HEK293 (cell line): ENCODE measurements at regions not wholly inside any gene's neighbourhood (a gene's known extent, or its start where the extent isn't known, plus 50 kb on each side); places are given as distances from the start of the nearest gene placed in this dataset.

Source experiments
- YY1 ChIP-seq: fragments of 450-650 bp; formaldehyde crosslinking; IDR thresholded peaks from 2 replicates; pipeline ENCODE4 v1.5.1; 2018; ENCODE audit warnings: missing biosample characterization, missing genetic modification characterization
- ZBTB8A ChIP-seq: fragments of 450-650 bp; formaldehyde crosslinking; IDR thresholded peaks from 2 replicates; pipeline ENCODE4 v1.5.1; 2016; ENCODE audit warnings: missing biosample characterization, missing genetic modification characterization
- ZNF211 ChIP-seq: fragments of 450-650 bp; formaldehyde crosslinking; IDR thresholded peaks from 2 replicates; pipeline ENCODE4 v1.5.1; 2016; ENCODE audit warnings: low read depth, missing biosample characterization, missing genetic modification characterization
- ZNF274 ChIP-seq, 2 experiments: fragments of 200-500 bp in 1 of 2; fragments of 450-650 bp in 1 of 2; sonication (Bioruptor generic) in 1 of 2; formaldehyde crosslinking in 1 of 2; IDR thresholded peaks; 2 replicates each; pipeline versions ENCODE4 v1.5.1 to v1.6.1; 2014 to 2016; ENCODE audit warnings: borderline replicate concordance in 1 of 2, inconsistent platforms in 1 of 2, low read length in 1 of 2, missing biosample characterization in 1 of 2, missing genetic modification characterization in 1 of 2
- TF ChIP-seq, protein P1 (sequence below): fragments of 450-650 bp; formaldehyde crosslinking; IDR thresholded peaks from 2 replicates; pipeline ENCODE4 v1.5.1; 2016; ENCODE audit warnings: missing biosample characterization, missing genetic modification characterization
- TF ChIP-seq, protein P2 (sequence below): sonication (generic); formaldehyde crosslinking; IDR thresholded peaks from 2 replicates; pipeline ENCODE4 v1.8.1; 2022; ENCODE audit warnings: mild to moderate bottlenecking, moderate library complexity, missing genetic modification reagents
- TF ChIP-seq, protein P3 (sequence below): fragments of 450-650 bp; formaldehyde crosslinking; IDR thresholded peaks from 2 replicates; pipeline ENCODE4 v1.5.1; 2016; ENCODE audit warnings: missing biosample characterization, missing genetic modification characterization
- TF ChIP-seq, protein P4 (sequence below): fragments of 450-650 bp; formaldehyde crosslinking; IDR thresholded peaks from 2 replicates; pipeline ENCODE4 v1.5.0; 2017; ENCODE audit warnings: missing biosample characterization, missing genetic modification characterization, borderline replicate concordance
- TF ChIP-seq, protein P5 (sequence below): fragments of 450-650 bp; formaldehyde crosslinking; IDR thresholded peaks from 2 replicates; pipeline ENCODE4 v1.5.1; 2016; ENCODE audit warnings: missing biosample characterization, missing genetic modification characterization
- TF ChIP-seq, protein P6 (sequence below): fragments of 450-650 bp; formaldehyde crosslinking; IDR thresholded peaks from 2 replicates; pipeline ENCODE4 v1.5.1; 2016; ENCODE audit warnings: missing biosample characterization, missing genetic modification characterization
- TF ChIP-seq, protein P7 (sequence below): IDR thresholded peaks from 2 replicates; pipeline ENCODE4 v1.6.1; 2011; ENCODE audit warnings: mild to moderate bottlenecking, low read depth, low read length, borderline replicate concordance

DNA sequence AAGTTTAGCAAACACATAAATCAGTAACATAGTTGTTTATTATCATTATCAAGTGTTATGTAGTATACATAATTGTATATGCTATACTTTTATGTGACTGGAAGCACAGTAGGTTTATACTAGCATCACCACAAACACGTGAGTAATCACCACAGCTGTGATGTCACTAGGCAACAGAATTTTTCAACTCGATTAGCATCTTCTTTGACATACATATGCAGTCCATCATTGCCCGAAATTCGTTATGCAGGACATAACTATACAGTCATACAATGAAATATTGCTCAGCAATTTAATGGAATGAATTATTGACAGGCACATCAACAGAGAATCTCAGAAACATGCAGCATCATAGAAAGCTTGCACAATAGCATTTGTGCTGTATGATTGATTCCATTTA is 77.7 kb downstream of the LSM5 start:
- TF ChIP-seq YY1 (tag by site-specific recombination): no peak
- TF ChIP-seq, protein P1, sequence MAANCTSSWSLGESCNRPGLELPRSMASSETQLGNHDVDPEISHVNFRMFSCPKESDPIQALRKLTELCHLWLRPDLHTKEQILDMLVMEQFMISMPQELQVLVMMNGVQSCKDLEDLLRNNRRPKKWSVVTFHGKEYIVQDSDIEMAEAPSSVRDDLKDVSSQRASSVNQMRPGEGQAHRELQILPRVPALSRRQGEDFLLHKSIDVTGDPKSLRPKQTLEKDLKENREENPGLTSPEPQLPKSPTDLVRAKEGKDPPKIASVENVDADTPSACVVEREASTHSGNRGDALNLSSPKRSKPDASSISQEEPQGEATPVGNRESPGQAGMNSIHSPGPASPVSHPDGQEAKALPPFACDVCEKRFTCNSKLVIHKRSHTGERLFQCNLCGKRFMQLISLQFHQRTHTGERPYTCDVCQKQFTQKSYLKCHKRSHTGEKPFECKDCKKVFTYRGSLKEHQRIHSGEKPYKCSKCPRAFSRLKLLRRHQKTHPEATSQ (tag by site-specific recombination): no peak
- TF ChIP-seq, protein P2, sequence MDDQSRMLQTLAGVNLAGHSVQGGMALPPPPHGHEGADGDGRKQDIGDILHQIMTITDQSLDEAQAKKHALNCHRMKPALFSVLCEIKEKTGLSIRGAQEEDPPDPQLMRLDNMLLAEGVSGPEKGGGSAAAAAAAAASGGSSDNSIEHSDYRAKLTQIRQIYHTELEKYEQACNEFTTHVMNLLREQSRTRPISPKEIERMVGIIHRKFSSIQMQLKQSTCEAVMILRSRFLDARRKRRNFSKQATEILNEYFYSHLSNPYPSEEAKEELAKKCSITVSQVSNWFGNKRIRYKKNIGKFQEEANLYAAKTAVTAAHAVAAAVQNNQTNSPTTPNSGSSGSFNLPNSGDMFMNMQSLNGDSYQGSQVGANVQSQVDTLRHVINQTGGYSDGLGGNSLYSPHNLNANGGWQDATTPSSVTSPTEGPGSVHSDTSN: no peak
- TF ChIP-seq, protein P3, sequence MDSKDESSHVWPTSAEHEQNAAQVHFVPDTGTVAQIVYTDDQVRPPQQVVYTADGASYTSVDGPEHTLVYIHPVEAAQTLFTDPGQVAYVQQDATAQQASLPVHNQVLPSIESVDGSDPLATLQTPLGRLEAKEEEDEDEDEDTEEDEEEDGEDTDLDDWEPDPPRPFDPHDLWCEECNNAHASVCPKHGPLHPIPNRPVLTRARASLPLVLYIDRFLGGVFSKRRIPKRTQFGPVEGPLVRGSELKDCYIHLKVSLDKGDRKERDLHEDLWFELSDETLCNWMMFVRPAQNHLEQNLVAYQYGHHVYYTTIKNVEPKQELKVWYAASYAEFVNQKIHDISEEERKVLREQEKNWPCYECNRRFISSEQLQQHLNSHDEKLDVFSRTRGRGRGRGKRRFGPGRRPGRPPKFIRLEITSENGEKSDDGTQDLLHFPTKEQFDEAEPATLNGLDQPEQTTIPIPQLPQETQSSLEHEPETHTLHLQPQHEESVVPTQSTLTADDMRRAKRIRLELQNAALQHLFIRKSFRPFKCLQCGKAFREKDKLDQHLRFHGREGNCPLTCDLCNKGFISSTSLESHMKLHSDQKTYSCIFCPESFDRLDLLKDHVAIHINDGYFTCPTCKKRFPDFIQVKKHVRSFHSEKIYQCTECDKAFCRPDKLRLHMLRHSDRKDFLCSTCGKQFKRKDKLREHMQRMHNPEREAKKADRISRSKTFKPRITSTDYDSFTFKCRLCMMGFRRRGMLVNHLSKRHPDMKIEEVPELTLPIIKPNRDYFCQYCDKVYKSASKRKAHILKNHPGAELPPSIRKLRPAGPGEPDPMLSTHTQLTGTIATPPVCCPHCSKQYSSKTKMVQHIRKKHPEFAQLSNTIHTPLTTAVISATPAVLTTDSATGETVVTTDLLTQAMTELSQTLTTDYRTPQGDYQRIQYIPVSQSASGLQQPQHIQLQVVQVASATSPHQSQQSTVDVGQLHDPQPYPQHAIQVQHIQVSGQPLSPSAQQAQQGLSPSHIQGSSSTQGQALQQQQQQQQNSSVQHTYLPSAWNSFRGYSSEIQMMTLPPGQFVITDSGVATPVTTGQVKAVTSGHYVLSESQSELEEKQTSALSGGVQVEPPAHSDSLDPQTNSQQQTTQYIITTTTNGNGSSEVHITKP (tag by site-specific recombination): no peak
- TF ChIP-seq, protein P4, sequence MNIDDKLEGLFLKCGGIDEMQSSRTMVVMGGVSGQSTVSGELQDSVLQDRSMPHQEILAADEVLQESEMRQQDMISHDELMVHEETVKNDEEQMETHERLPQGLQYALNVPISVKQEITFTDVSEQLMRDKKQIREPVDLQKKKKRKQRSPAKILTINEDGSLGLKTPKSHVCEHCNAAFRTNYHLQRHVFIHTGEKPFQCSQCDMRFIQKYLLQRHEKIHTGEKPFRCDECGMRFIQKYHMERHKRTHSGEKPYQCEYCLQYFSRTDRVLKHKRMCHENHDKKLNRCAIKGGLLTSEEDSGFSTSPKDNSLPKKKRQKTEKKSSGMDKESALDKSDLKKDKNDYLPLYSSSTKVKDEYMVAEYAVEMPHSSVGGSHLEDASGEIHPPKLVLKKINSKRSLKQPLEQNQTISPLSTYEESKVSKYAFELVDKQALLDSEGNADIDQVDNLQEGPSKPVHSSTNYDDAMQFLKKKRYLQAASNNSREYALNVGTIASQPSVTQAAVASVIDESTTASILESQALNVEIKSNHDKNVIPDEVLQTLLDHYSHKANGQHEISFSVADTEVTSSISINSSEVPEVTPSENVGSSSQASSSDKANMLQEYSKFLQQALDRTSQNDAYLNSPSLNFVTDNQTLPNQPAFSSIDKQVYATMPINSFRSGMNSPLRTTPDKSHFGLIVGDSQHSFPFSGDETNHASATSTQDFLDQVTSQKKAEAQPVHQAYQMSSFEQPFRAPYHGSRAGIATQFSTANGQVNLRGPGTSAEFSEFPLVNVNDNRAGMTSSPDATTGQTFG (tag by site-specific recombination): no peak
- TF ChIP-seq, protein P5, sequence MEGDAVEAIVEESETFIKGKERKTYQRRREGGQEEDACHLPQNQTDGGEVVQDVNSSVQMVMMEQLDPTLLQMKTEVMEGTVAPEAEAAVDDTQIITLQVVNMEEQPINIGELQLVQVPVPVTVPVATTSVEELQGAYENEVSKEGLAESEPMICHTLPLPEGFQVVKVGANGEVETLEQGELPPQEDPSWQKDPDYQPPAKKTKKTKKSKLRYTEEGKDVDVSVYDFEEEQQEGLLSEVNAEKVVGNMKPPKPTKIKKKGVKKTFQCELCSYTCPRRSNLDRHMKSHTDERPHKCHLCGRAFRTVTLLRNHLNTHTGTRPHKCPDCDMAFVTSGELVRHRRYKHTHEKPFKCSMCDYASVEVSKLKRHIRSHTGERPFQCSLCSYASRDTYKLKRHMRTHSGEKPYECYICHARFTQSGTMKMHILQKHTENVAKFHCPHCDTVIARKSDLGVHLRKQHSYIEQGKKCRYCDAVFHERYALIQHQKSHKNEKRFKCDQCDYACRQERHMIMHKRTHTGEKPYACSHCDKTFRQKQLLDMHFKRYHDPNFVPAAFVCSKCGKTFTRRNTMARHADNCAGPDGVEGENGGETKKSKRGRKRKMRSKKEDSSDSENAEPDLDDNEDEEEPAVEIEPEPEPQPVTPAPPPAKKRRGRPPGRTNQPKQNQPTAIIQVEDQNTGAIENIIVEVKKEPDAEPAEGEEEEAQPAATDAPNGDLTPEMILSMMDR (tag by site-specific recombination): no peak
- no peak for TF ChIP-seq ZNF274 (IDR thresholded peaks at IDR 0.05; ENCODE audit: low read length)
- TF ChIP-seq ZNF274 (tag by site-specific recombination; IDR thresholded peaks at IDR 0.05; ENCODE audit: borderline replicate concordance): no peak
- TF ChIP-seq, protein P6, sequence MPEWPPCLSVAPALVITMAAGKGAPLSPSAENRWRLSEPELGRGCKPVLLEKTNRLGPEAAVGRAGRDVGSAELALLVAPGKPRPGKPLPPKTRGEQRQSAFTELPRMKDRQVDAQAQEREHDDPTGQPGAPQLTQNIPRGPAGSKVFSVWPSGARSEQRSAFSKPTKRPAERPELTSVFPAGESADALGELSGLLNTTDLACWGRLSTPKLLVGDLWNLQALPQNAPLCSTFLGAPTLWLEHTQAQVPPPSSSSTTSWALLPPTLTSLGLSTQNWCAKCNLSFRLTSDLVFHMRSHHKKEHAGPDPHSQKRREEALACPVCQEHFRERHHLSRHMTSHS (tag by site-specific recombination): no peak
- no peak for TF ChIP-seq ZBTB8A (tag by site-specific recombination)
- no peak for TF ChIP-seq ZNF211
- TF ChIP-seq, protein P7, sequence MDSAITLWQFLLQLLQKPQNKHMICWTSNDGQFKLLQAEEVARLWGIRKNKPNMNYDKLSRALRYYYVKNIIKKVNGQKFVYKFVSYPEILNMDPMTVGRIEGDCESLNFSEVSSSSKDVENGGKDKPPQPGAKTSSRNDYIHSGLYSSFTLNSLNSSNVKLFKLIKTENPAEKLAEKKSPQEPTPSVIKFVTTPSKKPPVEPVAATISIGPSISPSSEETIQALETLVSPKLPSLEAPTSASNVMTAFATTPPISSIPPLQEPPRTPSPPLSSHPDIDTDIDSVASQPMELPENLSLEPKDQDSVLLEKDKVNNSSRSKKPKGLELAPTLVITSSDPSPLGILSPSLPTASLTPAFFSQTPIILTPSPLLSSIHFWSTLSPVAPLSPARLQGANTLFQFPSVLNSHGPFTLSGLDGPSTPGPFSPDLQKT: no peak
